ENCODE measurements at regions not wholly inside any gene's neighbourhood (a gene's known extent, or its start where the extent isn't known, plus 50 kb on each side); places are given as distances from the start of the nearest gene placed in this dataset.

- H3K4me3 ChIP-seq (replicated peaks; ENCODE audit: low read depth, low read length): no peak overlapping the region
- TF ChIP-seq CTCF (IDR thresholded peaks at IDR 0.05; ENCODE audit: low read length, missing control alignments): no peak
- no peak for DNase-seq (ENCODE audit: low read depth)
Measured at GRCh38 chr4:180391613-180392012, 1851.6 kb upstream of the TENM3 start.

GRCh38 chr4:180394312-180394711 is 1848.9 kb upstream of the TENM3 start:
- DNase-seq (ENCODE audit: low read depth): no peak
- no peak for TF ChIP-seq CTCF (IDR thresholded peaks at IDR 0.05; ENCODE audit: low read length, missing control alignments)
- no peak overlapping the region for H3K4me3 ChIP-seq (replicated peaks; ENCODE audit: low read depth, low read length)

GRCh38 chr4:180394730-180395129 is 1848.5 kb upstream of the TENM3 start:
- TF ChIP-seq CTCF (IDR thresholded peaks at IDR 0.05; ENCODE audit: low read length, missing control alignments): no peak
- DNase-seq (ENCODE audit: low read depth): no peak
- H3K4me3 ChIP-seq (replicated peaks; ENCODE audit: low read depth, low read length): no peak overlapping the region

DNA sequence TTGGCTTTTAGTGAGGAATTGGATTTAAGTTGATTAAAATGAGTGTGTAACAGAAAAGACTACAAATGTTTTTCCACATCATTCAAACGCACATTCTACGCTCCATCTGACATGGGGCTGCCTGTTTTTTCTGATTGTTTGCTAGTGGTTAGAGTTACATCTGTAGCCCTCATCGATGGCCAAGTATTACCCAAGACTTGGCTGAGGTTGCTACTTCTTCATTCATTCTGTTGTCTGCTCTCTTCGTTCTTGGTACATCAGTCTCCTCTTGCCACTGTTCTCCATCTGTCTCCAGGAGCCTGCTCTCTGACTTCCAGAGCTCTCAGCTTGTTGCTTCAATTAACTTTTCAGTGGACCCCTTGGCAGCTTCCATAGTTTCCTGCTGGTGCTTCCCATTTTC is 1844.6 kb upstream of the TENM3 start:
- H3K4me3 ChIP-seq (replicated peaks; ENCODE audit: low read depth, low read length): no peak overlapping the region
- no peak for DNase-seq (ENCODE audit: low read depth)
- TF ChIP-seq CTCF (IDR thresholded peaks at IDR 0.05; ENCODE audit: low read length, missing control alignments): no peak

- no peak overlapping the region for H3K4me3 ChIP-seq (replicated peaks; ENCODE audit: low read depth, low read length)
- no peak for TF ChIP-seq CTCF (IDR thresholded peaks at IDR 0.05; ENCODE audit: low read length, missing control alignments)
- DNase-seq (ENCODE audit: low read depth): no peak
Measured at GRCh38 chr4:180407275-180407885, 1835.8 kb upstream of the TENM3 start.

DNA sequence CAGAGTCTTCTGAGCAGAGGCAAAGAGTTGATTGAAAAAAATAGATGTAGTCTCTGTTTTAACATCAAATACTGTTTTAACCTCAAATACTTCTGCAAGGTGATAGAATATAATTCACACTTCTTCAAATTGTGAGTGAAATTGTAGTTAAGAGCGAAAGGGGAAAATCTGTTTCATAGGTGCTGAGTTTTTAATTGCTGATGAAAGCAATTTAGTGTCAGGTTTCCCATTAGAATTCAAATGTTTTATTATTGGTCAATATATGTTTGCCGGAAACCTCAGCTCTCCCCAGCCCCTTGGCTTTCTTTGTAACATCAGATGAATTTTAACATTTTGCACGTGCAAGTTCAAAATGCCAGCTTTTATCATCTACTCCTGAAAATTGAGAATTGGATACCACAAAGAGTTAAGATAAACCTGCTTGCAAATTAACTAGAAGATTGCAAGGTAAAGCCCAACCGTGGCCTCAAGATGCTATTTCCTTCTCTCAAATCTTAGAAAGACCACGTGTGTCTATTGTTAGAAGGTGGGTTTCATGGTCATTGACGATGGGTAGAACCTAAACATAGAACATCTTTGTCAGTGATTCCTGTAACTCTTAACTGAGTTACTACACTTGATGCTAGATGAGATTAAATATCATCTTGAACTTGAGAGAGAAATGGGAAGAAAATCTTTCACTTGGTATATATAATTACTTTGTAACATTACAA is 1824.2 kb upstream of the TENM3 start:
- no peak overlapping the region for H3K4me3 ChIP-seq (replicated peaks; ENCODE audit: low read depth, low read length)
- no peak for DNase-seq (ENCODE audit: low read depth)
- no peak for TF ChIP-seq CTCF (IDR thresholded peaks at IDR 0.05; ENCODE audit: low read length, missing control alignments)
